Astrocyte (in vitro differentiated cells and primary cell): ENCODE measurements at regions not wholly inside any gene's neighbourhood (a gene's known extent, or its start where the extent isn't known, plus 50 kb on each side); places are given as distances from the start of the nearest gene placed in this dataset.

ENCODE experiments used
- CTCF ChIP-seq: IDR thresholded peaks from 2 replicates; pipeline ENCODE4 v1.5.1; 2011; ENCODE audit warnings: low read depth, mild to moderate bottlenecking, inconsistent platforms, low read length, moderate library complexity; ENCODE audit not compliant: insufficient read depth
- EZH2 ChIP-seq: IDR thresholded peaks from 2 replicates; pipeline ENCODE4 v1.6.1; 2012; ENCODE audit warnings: mild to moderate bottlenecking, low read length, inconsistent platforms; ENCODE audit not compliant: insufficient read depth

GRCh38 chr18:53994016-53994415, 230.5 kb downstream of the MBD2 start:
- TF ChIP-seq EZH2 (no peak), CTCF (no peak)
